ENCODE measurements at regions not wholly inside any gene's neighbourhood (a gene's known extent, or its start where the extent isn't known, plus 50 kb on each side); places are given as distances from the start of the nearest gene placed in this dataset.
"Not testable (repeated sequence)": the region's sequence is repeated elsewhere in the genome, so short reads cannot be mapped to it uniquely, and the experiment has no call there.

- DNase-seq, result no peak
These were observed 232.5 kb downstream of the PARP8 start for GRCh38 chr5:50898966-50899365.

- no peak for DNase-seq
These were observed 234.6 kb downstream of the PARP8 start for GRCh38 chr5:50900952-50901510.

- DNase-seq, result no peak
These were observed 237.2 kb downstream of the PARP8 start for GRCh38 chr5:50903651-50904050.

- DNase-seq, result no peak
These were observed 239.6 kb downstream of the PARP8 start for GRCh38 chr5:50905996-50906570.

- not testable (repeated sequence) for DNase-seq
These were observed 253.7 kb downstream of the PARP8 start for GRCh38 chr5:50920160-50920559.

- DNase-seq, result no peak
These were observed 255.1 kb downstream of the PARP8 start for GRCh38 chr5:50921366-50922133.

- DNase-seq, result not testable (repeated sequence)
These were observed 255.9 kb downstream of the PARP8 start for GRCh38 chr5:50922134-50922941.

DNA sequence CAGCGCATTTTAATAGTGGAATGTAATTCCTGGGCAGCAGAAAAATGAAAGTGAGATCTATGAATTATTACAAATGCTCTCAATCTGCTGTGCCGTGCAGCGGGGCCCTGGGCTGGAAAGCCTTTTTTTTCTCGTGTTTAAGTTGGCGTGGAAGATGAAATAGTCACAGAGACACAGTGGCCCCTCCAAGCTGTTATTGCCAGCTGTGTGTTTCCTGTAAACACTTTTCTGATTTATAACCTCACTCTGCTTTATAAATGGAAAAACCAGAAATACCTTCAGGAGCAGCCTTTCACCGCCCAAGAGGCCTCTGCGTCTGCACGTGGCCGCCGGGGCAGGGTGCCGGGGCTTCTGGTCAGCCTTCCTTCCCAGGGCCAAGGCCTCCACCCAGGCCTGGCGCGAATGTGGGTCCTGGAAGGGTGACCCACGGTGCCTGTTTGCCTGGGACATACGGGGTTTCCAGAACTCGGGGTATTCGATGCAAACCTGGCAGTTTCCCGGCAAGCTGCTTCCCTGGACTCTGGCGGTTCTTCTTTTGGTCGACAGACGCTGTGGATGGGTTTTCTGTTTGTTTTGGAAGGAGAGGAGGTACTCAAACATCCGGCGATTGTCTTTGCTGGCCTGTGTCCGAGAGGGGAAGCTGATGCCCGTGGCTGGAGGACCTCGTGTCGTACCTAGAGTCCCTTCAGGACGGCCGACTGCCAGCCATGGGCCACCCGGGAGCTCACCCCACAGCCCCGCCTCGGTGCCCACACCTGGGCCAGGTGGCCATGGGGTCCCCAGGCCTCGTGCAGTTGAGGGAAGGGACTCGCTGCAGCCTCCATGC lies 256.7 kb downstream of the PARP8 start:
- no peak for DNase-seq

DNA sequence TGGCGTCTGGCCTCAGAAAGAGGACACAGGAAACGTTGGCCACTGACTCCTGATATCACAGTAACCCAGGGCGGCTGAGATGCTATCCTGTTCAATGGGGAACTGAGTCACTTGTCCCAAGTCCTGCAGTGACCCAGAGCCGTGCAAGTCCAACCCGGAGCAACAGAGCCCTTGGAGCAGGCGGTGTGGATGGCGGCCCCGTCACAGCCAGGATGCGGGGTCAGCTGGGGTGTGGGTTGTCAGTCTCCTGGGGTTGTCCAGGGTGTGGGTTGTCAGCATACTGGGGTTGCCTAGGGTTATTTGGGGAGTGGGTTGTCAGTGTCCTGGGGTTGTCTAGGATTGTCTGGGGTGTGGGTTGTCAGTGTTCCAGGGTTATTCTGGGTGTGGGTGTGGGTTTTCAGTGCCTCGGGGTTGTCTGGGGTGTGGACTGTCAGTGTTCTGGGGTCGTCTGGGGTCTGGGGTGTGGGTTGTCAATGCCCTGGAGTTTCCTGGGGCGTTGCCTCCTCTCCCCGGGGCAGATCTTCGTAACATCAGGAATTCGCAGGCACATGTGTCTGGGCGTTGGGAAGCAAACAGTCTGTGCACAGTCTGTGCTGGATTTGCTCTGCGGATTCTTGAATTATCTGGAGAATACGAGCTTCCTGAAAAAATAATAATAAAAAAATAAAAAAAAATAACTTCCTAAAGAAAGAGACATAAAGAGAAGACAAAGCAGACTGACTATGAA lies 257.5 kb downstream of the PARP8 start:
- no peak for DNase-seq

DNA sequence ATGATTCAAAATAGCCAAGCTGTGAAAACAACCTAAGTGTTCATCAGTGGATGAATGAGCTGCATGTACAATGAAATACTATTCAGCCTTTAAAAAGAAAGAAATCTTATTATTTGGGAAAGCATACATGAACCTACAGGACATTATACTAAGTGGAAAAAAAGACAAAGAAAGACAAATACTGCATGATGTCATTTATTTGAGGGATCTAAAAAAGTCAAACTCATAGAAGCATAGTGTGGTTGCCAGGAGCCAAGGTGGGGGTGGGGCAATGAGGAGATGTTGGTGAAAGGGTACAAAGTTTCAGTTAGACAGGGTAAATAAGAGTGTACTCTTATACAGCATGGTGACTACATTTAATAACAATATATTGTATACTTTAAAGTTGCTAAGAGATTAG lies 261.5 kb downstream of the PARP8 start:
- no peak for DNase-seq

DNA sequence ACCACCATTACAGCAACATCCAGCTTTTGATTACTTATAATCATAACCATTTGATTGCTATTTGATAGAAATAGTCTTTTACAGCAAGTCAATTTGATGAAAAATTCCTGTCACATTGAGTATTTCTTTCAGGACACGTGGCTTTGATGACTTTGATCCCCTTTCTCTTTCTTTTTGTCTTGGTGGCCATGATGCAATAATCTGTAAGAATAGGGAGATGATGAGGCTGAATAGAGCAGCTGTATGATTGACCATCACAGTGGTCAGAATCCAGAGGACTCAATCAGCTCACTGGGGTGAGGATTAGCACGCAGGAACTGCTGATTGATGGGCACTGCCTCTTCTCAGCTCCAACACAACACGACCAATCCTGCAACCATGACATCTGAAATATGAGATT lies 262.7 kb downstream of the PARP8 start:
- no peak for DNase-seq

DNA sequence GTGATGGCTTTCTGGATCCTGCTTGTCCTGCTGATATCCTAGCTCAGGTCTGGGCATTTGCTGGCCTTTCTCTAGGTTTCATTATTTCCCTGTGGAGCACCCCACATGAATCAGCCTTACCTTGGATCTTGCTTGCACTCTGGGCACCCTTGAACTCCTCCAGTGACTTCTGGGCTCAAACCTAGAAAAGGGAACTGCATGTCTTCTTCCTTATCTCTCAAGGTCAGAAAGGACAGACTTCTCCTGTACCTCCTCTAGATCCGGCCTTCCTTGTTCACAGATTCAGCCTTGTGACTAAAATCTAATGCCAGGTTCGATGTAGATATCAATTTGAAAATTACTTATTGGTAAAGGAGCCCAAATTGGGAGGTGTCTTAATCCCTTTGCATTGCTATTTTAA lies 267.9 kb downstream of the PARP8 start:
- no peak for DNase-seq

DNA sequence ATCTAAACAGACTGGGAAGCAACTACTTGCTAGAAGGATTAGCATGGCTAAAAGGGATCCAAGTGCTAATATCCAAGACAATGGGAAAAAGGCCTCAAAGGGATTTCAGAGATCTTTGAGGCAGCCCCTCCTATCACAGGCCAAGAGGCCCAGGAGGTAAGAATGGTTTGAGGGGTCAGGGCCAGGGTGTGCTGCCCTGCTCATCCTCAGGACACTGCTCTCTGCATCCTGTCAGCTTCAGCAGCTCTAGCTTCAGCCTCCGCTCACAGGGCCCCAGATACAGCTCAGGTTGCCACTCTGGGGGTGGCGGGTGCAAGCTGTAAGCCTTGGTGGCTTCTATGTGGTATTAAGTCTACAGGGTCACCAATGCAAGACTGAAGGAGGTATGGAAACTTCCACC lies 278.7 kb downstream of the PARP8 start:
- DNase-seq, result no peak

GRCh38 chr5:50947906-50948683 lies 281.7 kb downstream of the PARP8 start:
- DNase-seq, result no peak

DNA sequence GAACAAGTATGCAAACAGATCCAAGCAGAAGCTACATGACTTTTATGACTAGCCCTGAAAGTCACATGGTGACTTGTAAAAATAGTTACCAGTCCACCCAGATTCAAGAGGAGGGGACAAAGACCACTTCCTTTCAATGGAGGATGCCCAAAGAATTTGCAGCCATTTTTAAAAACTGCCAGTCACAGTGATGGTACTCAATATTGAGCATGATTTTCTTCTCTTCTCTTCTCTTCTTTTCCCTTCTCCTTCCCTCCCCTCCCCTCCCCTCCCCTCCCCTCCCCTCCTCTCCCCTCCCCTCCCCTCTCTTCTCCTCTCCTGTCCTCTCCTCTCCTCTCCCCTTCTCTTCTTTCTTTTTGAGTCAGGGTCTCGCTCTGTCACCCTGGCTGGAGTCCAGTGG lies 286.9 kb downstream of the PARP8 start:
- DNase-seq, result no peak

GRCh38 chr5:50958852-50959457 lies 292.5 kb downstream of the PARP8 start:
- DNase-seq, result no peak

GRCh38 chr5:50962934-50963872 lies 296.8 kb downstream of the PARP8 start:
- peak; percentile 66 for DNase-seq

GRCh38 chr5:50963971-50964745 lies 297.7 kb downstream of the PARP8 start:
- no peak for DNase-seq

Measured in NCI-H1105 (cell line).